ENCODE measurements at regions not wholly inside any gene's neighbourhood (a gene's known extent, or its start where the extent isn't known, plus 50 kb on each side); places are given as distances from the start of the nearest gene placed in this dataset.

DNA sequence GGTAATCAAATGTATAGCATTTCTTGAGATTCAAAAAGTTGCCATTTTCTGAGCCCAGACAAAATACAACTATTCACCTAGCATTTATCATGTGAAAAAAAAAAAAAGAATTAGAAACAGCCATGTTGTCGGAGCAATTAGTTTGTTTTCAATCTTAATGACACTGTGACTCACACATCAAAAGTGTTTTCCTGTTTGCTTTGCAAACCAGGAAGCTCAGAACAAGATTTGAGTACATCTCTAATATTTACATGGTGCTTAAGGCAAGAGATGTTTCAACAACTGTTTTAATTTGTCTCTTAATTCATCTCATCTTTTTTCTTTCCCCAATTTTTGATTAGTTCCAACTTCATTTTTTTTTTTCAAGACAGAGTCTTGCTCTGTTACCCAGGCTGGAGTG is 62.5 kb upstream of the CAPZB start:
- Histone ChIP-seq H2AFZ (ENCODE audit: insufficient read depth, low read depth, low read length, poor library complexity, severe bottlenecking) (no peak overlapping the region), H3K4me3 (ENCODE audit: control extremely low read depth in 1 of 5, extremely low read depth in 1 of 5, insufficient read depth in 1 of 5, low read depth in 2 of 5, low read length in 4 of 5) (no peak overlapping the region), H3K4me2 (replicated peaks; ENCODE audit: low read depth, low read length, poor library complexity, severe bottlenecking) (no peak overlapping the region), H3K27me3 (replicated peaks in 1 of 4; ENCODE audit: control extremely low read depth in 1 of 4, control insufficient read depth in 3 of 4, insufficient read depth in 4 of 4, low read length in 3 of 4) (peaks cover 0 to 4% (median under 1%) of the 10 kb centered on the region in 4 experiments), H3K27ac (ENCODE audit: low read length in 2 of 2) (no peak overlapping the region), H3K9me3 (ENCODE audit: control extremely low read depth in 1 of 3, control insufficient read depth in 2 of 3, insufficient read depth in 1 of 3, low read length in 2 of 3) (peaks cover 0 to 19% (median 9%) of the 10 kb centered on the region in 3 donors), H3K79me2 (ENCODE audit: control insufficient read depth, insufficient read depth, low read length) (no peaks in the 10 kb centered on the region), H3K9ac (ENCODE audit: low read length) (no peak overlapping the region), H4K20me1 (ENCODE audit: control insufficient read depth, insufficient read depth, low read length, poor library complexity, severe bottlenecking) (no peaks in the 10 kb centered on the region), H3K4me1 (ENCODE audit: control insufficient read depth in 2 of 2, insufficient read depth in 2 of 2, low read length in 2 of 2) (no peaks in the 10 kb centered on the region), H3K36me3 (replicated peaks in 1 of 2; ENCODE audit: control extremely low read depth in 1 of 2, control insufficient read depth in 1 of 2, extremely low read depth in 1 of 2, insufficient read depth in 2 of 2, low read length in 1 of 2) (no peaks in the 10 kb centered on the region)
- peaks cover 11% of the 10 kb centered on the region for H3K9me3 Mint-ChIP-seq (ENCODE audit: insufficient read depth)
- no CpG with 5 or more reads among the region's 1 CpG for WGBS (ENCODE audit: insufficient coverage)
- CTCF ChIA-PET, result no interaction called here
- DNase-seq, result no peak
- H3K4me3 Mint-ChIP-seq, result no peak overlapping the region
- POLR2A ChIA-PET, result no interaction called here
- no peak for ATAC-seq (ENCODE audit: low read depth)
- intact Hi-C loops (cut with micrococcal nuclease), result no loop called here
- H3K27ac Mint-ChIP-seq, result no peak overlapping the region
- no peak for TF ChIP-seq EZH2 (IDR thresholded peaks at IDR 0.05; ENCODE audit: borderline replicate concordance, insufficient read depth, low read depth, low read length, poor library complexity, severe bottlenecking)
- TF ChIP-seq, protein P1, sequence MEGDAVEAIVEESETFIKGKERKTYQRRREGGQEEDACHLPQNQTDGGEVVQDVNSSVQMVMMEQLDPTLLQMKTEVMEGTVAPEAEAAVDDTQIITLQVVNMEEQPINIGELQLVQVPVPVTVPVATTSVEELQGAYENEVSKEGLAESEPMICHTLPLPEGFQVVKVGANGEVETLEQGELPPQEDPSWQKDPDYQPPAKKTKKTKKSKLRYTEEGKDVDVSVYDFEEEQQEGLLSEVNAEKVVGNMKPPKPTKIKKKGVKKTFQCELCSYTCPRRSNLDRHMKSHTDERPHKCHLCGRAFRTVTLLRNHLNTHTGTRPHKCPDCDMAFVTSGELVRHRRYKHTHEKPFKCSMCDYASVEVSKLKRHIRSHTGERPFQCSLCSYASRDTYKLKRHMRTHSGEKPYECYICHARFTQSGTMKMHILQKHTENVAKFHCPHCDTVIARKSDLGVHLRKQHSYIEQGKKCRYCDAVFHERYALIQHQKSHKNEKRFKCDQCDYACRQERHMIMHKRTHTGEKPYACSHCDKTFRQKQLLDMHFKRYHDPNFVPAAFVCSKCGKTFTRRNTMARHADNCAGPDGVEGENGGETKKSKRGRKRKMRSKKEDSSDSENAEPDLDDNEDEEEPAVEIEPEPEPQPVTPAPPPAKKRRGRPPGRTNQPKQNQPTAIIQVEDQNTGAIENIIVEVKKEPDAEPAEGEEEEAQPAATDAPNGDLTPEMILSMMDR (IDR thresholded peaks at IDR 0.05), result no peak
- H3K4me1 Mint-ChIP-seq, result no peaks in the 10 kb centered on the region
- peaks cover 21% of the 10 kb centered on the region for H3K27me3 Mint-ChIP-seq

DNA sequence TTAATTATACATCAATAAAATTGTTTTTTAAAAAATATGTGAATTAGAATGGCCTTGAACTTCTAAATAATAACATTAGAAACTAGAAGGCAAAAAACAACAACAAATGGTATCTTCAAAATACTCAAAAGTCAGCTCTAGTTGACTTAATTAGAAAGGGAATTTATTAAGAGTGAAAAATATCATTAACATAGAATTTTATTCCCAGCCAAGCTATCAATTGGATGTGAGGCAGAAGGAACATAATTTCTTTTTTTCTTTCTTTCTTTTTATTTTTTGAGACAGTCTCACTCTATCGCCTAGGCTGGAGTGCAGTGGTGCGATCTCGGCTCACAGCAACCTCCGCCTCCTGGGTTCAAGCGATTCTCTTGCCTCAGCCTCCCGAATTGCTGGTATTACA is 51.2 kb upstream of the CAPZB start:
- Histone ChIP-seq H3K4me2 (replicated peaks; ENCODE audit: low read depth, low read length, poor library complexity, severe bottlenecking) (no peak overlapping the region), H3K79me2 (ENCODE audit: control insufficient read depth, insufficient read depth, low read length) (no peaks in the 10 kb centered on the region), H3K9me3 (ENCODE audit: control extremely low read depth in 1 of 3, control insufficient read depth in 2 of 3, insufficient read depth in 1 of 3, low read length in 2 of 3) (peaks cover 0 to 29% (median 8%) of the 10 kb centered on the region in 3 donors), H4K20me1 (ENCODE audit: control insufficient read depth, insufficient read depth, low read length, poor library complexity, severe bottlenecking) (no peaks in the 10 kb centered on the region), H3K36me3 (replicated peaks in 1 of 2; ENCODE audit: control extremely low read depth in 1 of 2, control insufficient read depth in 1 of 2, extremely low read depth in 1 of 2, insufficient read depth in 2 of 2, low read length in 1 of 2) (no peaks in the 10 kb centered on the region), H3K27ac (ENCODE audit: low read length in 2 of 2) (no peak overlapping the region), H3K27me3 (replicated peaks in 1 of 4; ENCODE audit: control extremely low read depth in 1 of 4, control insufficient read depth in 3 of 4, insufficient read depth in 4 of 4, low read length in 3 of 4) (no peaks in the 10 kb centered on the region), H3K4me3 (ENCODE audit: control extremely low read depth in 1 of 5, extremely low read depth in 1 of 5, insufficient read depth in 1 of 5, low read depth in 2 of 5, low read length in 4 of 5) (no peak overlapping the region), H2AFZ (ENCODE audit: insufficient read depth, low read depth, low read length, poor library complexity, severe bottlenecking) (no peak overlapping the region), H3K4me1 (ENCODE audit: control insufficient read depth in 2 of 2, insufficient read depth in 2 of 2, low read length in 2 of 2) (no peaks in the 10 kb centered on the region), H3K9ac (ENCODE audit: low read length) (no peak overlapping the region)
- ATAC-seq (ENCODE audit: low read depth), result no peak
- intact Hi-C loops (cut with micrococcal nuclease), result no loop called here
- Mint-ChIP-seq H3K4me1 (no peaks in the 10 kb centered on the region), H3K9me3 (ENCODE audit: insufficient read depth) (peaks cover 5% of the 10 kb centered on the region), H3K27me3 (no peaks in the 10 kb centered on the region), H3K4me3 (no peak overlapping the region), H3K27ac (no peak overlapping the region)
- DNase-seq, result no peak
- no peak for TF ChIP-seq EZH2 (IDR thresholded peaks at IDR 0.05; ENCODE audit: borderline replicate concordance, insufficient read depth, low read depth, low read length, poor library complexity, severe bottlenecking)
- TF ChIP-seq, protein P1 (IDR thresholded peaks at IDR 0.05), result no peak
- POLR2A ChIA-PET, result interaction anchor here (0.6 kb wide), 1 partner anchor 46 kb away, joined by 3 read pairs; no protein-coding TSS in a partner anchor
- no CpG with 5 or more reads among the region's 6 CpGs for WGBS (ENCODE audit: insufficient coverage)
- CTCF ChIA-PET, result interaction anchor here (0.7 to 1.8 kb wide), 2 partner anchors 19 to 26 kb away, joined by 3 to 4 read pairs; no protein-coding TSS in a partner anchor

All from B cell (primary cell).